Breast epithelium (tissue), 3 donors: ENCODE measurements at regions not wholly inside any gene's neighbourhood (a gene's known extent, or its start where the extent isn't known, plus 50 kb on each side); places are given as distances from the start of the nearest gene placed in this dataset.

ENCODE experiments used
- POLR2A ChIP-seq: fragments of 450-650 bp; IDR thresholded peaks from one replicate; pipeline ENCODE4 v1.6.1; 2016; ENCODE audit warnings: antibody characterized with exemption, mild to moderate bottlenecking, moderate library complexity
- POLR2AphosphoS5 ChIP-seq, 3 donors: sonication (generic); formaldehyde crosslinking; IDR thresholded peaks; one replicate each; pipeline ENCODE4 v1.6.1; 2017; ENCODE audit warnings: antibody characterized with exemption in 3 of 3
- TF ChIP-seq, protein P1 (sequence below), 3 donors: fragments of 450-650 bp; IDR thresholded peaks; one replicate each; pipeline ENCODE4 v1.5.1; 2016 to 2017; ENCODE audit warnings: antibody characterized with exemption in 3 of 3, mild to moderate bottlenecking in 3 of 3, moderate library complexity in 3 of 3

DNA sequence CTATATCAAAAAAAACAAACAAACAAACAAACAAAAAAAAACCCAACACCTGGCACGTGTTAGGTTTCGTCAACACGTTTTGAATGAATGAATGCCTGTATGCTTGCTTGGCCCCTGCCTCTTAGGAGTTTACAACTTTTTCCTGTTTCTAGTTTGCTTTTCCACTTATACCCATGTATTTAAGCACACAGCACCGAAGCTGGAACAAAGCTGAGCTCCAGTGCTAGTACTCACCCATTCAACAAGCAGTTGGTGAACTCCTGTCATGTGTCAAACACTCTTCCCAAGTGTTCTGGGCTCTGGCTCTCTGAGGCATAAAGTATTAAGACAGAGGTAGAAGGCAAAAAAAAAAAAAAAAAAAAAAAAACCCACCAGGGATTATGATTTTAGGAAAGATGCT is 599.3 kb downstream of the BUD13 start:
- TF ChIP-seq, protein P1, sequence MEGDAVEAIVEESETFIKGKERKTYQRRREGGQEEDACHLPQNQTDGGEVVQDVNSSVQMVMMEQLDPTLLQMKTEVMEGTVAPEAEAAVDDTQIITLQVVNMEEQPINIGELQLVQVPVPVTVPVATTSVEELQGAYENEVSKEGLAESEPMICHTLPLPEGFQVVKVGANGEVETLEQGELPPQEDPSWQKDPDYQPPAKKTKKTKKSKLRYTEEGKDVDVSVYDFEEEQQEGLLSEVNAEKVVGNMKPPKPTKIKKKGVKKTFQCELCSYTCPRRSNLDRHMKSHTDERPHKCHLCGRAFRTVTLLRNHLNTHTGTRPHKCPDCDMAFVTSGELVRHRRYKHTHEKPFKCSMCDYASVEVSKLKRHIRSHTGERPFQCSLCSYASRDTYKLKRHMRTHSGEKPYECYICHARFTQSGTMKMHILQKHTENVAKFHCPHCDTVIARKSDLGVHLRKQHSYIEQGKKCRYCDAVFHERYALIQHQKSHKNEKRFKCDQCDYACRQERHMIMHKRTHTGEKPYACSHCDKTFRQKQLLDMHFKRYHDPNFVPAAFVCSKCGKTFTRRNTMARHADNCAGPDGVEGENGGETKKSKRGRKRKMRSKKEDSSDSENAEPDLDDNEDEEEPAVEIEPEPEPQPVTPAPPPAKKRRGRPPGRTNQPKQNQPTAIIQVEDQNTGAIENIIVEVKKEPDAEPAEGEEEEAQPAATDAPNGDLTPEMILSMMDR (IDR thresholded peaks at IDR 0.05), result no peak
- TF ChIP-seq POLR2A, result no peak
- no peak for TF ChIP-seq POLR2AphosphoS5 (IDR thresholded peaks at IDR 0.05)
